ENCODE measurements at regions not wholly inside any gene's neighbourhood (a gene's known extent, or its start where the extent isn't known, plus 50 kb on each side); places are given as distances from the start of the nearest gene placed in this dataset.
A peak's percentile ranks its signal among the peaks of the same experiment; 100 is the strongest.
"Not testable (repeated sequence)": the region's sequence is repeated elsewhere in the genome, so short reads cannot be mapped to it uniquely, and the experiment has no call there.

- peak; percentile 70 for DNase-seq (ENCODE audit: low read depth, low spot score)
- in situ Hi-C loops (cut with HindIII; ENCODE audit: low pct_unique_long_range_greater_than_20kb, low sequenced_read_pairs) = not testable (repeated sequence)
Measured at GRCh38 chr12:28788256-28788655, 360.8 kb upstream of the FAR2 start.

GRCh38 chr12:28793581-28794151 lies 355.4 kb upstream of the FAR2 start:
- in situ Hi-C loops (cut with HindIII; ENCODE audit: low pct_unique_long_range_greater_than_20kb, low sequenced_read_pairs) = no loop called here
- DNase-seq (ENCODE audit: low read depth, low spot score) = peak; percentile 76

DNA sequence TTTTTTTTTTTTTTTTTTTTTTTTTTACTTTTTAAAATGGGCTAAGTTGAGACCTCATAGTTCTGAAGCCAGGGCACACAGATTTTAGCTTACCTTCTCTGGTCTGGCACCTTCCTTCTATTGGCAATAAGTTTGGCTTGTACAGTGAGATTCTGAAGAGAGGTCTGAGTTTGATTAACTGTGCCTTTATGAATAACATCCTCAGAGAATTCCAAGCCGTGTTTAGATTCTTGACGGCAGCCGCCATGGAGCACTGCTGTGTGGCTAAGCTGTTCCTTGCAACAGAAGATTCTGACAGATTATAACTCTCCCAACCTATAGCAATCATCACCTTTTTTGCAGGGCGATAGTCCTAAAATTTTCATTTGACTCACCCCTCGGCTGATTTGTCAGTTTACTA lies 354.9 kb upstream of the FAR2 start:
- in situ Hi-C loops (cut with HindIII; ENCODE audit: low pct_unique_long_range_greater_than_20kb, low sequenced_read_pairs) = no loop called here
- no peak for DNase-seq (ENCODE audit: low read depth, low spot score)

DNA sequence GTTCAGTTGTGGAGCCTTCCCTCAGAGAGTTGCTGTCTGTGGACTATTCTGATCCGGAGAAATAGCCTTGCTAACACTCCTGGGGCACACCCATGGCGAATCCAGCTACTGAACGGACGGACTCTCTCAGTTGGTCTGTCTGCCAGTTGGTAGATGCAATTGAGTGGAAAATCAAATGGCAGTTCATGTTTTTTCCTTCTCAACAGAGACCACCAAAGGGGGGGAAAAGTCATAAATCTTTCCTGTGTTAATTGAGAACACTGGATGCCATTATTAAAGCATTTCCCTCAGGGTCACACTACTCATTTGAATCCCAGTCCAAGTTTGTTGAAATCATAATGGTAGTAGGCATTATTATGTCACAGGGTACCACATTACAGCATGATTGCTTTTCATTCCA lies 354.3 kb upstream of the FAR2 start:
- in situ Hi-C loops (cut with HindIII; ENCODE audit: low pct_unique_long_range_greater_than_20kb, low sequenced_read_pairs) = no loop called here
- DNase-seq (ENCODE audit: low read depth, low spot score) = peak; percentile 97

GRCh38 chr12:28795311-28795710 lies 353.8 kb upstream of the FAR2 start:
- DNase-seq (ENCODE audit: low read depth, low spot score) = peak; percentile 71
- in situ Hi-C loops (cut with HindIII; ENCODE audit: low pct_unique_long_range_greater_than_20kb, low sequenced_read_pairs) = no loop called here

- in situ Hi-C loops (cut with HindIII; ENCODE audit: low pct_unique_long_range_greater_than_20kb, low sequenced_read_pairs) = no loop called here
- DNase-seq (ENCODE audit: low read depth, low spot score) = no peak
Measured at GRCh38 chr12:28799348-28799747, 349.7 kb upstream of the FAR2 start.

GRCh38 chr12:28800129-28800528 lies 348.9 kb upstream of the FAR2 start:
- DNase-seq (ENCODE audit: low read depth, low spot score) = no peak
- in situ Hi-C loops (cut with HindIII; ENCODE audit: low pct_unique_long_range_greater_than_20kb, low sequenced_read_pairs) = no loop called here

DNA sequence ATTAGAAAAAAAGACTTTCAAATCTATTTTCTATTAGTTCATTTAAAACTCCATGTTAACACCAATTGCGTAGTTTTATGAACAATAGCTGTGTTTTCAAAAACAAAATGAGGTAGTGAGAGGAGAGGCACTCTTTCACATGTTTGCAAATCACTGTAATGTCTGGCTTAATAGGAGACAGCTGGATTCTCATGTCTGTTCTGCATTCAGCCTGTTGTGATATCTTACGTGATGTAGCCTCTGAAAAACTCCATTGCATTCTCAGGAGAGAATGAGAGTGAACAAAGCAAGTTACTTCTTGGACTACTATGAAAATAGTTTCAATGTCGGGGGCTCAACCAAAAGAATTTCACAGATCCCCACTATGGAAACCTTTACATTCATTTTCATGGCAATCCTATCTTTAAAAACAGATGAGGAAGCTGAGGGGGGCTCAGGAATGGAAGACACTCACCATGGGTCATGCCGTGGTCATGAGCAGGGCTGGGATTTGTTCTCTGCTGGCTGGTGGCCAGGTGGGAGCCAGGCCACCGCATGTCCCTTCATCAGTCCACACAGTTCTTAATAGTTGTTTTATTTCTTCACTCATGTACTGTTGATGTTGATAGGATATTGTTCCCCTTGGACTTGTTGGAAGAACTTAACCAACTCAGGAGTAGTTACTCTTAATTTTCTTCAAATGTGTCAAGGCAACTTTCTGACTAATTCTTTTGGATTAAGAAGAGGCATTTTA lies 346.2 kb upstream of the FAR2 start:
- in situ Hi-C loops (cut with HindIII; ENCODE audit: low pct_unique_long_range_greater_than_20kb, low sequenced_read_pairs) = no loop called here
- DNase-seq (ENCODE audit: low read depth, low spot score) = no peak

- in situ Hi-C loops (cut with HindIII; ENCODE audit: low pct_unique_long_range_greater_than_20kb, low sequenced_read_pairs) = no loop called here
Measured at GRCh38 chr12:28807535-28807934, 341.5 kb upstream of the FAR2 start.

GRCh38 chr12:28811457-28811856 lies 337.6 kb upstream of the FAR2 start:
- no peak for DNase-seq (ENCODE audit: low read depth, low spot score)
- in situ Hi-C loops (cut with HindIII; ENCODE audit: low pct_unique_long_range_greater_than_20kb, low sequenced_read_pairs) = no loop called here

More at GRCh38 chr12:28807535-28807934, 341.5 kb upstream of the FAR2 start:
- DNase-seq (ENCODE audit: low read depth, low spot score) = no peak

DNA sequence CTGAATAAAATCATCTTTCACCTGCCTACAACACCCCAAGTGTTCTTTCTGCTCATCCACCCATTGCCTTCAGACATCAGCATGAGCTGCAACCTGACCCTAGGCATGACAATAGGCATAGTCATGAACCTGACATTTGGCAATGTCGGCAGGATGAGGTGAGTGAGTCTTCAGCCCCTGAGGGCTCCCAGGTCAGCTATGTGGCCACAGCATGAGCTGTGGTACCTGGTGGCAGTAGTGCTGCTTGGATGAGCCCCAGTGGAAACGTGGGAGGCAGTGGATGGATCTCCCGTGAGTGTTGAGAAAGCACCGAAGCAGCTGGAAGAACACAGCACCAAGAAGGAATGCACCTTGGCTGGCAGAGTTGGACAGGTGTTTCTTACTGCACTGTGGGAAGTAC lies 334.8 kb upstream of the FAR2 start:
- in situ Hi-C loops (cut with HindIII; ENCODE audit: low pct_unique_long_range_greater_than_20kb, low sequenced_read_pairs) = no loop called here
- DNase-seq (ENCODE audit: low read depth, low spot score) = no peak

DNA sequence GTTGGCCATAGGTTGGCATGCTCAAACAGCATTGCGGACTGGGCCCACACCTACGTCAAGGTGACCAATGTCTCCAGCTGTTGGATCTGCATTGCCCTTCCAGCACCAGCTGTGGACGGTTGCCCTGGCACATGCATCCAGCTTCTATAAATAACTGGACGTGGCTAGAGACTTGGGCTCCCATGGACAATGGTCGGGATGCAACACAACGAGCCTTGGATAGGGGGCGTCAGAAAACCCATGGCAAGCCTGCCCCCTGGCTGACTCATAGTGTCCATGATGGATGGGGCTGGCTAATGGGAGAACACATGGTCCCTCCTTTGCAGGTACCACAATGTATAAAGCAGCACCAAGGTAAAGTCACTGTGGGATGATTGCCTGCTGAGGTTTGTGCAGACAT lies 331.6 kb upstream of the FAR2 start:
- no peak for DNase-seq (ENCODE audit: low read depth, low spot score)
- in situ Hi-C loops (cut with HindIII; ENCODE audit: low pct_unique_long_range_greater_than_20kb, low sequenced_read_pairs) = no loop called here

GRCh38 chr12:28824193-28824846 lies 324.8 kb upstream of the FAR2 start:
- in situ Hi-C loops (cut with HindIII; ENCODE audit: low pct_unique_long_range_greater_than_20kb, low sequenced_read_pairs) = no loop called here
- no peak for DNase-seq (ENCODE audit: low read depth, low spot score)

DNA sequence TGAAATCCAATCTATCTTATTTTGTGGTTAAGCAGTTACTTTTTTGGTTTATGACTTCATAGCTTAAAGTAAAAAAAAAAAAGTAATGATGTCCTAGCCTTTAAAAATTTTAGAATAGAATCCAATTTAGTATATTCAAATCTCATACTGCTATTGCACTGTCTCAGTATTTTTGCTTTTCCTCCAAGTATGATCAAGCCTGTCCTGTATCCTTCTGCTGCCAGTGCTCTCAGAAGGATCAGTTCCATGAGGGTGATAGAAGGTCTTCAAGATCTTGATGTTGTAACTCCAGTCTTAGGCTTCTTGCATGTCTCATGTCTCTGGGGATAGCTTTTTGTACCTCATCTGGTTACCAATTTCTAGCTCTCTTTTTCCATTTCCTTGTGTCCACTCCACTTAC lies 324.2 kb upstream of the FAR2 start:
- in situ Hi-C loops (cut with HindIII; ENCODE audit: low pct_unique_long_range_greater_than_20kb, low sequenced_read_pairs) = no loop called here
- no peak for DNase-seq (ENCODE audit: low read depth, low spot score)

DNA sequence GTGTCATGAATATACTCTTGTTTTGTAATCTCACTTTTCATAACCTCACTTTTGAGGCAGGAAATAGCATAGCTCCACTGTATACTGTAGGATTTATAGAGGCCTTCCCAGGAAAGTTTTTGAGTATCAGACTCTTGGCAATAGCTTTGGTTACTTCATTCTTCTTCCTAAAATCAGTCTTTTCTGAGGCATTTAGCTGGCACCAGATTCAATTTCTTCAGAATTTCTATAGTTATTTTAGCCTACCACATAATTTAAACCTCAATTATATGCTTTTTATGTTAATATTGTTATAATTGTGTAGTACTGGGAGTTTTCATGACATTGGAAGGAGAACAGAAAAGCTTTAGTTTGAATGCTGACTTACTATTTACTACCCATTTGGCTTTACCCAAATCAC lies 322.3 kb upstream of the FAR2 start:
- in situ Hi-C loops (cut with HindIII; ENCODE audit: low pct_unique_long_range_greater_than_20kb, low sequenced_read_pairs) = no loop called here

DNA sequence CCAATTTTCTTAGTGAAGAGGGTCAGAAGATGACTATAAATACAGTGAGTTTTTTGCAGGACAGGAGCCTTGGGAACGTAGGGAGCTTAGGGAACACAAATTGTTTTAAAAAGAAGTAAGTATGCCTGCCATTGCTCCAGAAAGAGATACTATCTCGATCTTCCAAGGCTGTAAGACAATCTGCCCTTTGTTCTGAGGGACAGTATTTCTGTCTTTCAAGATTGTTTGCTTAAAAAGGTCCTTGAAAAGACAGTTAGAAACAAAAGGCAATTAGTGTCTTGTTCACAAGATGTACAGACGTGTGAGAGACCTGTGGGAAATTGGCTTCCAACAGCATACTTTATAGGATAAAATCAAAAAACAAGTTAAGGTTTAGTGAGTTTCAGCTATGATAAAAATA lies 321.2 kb upstream of the FAR2 start:
- in situ Hi-C loops (cut with HindIII; ENCODE audit: low pct_unique_long_range_greater_than_20kb, low sequenced_read_pairs) = no loop called here
- peak; percentile 71 for DNase-seq (ENCODE audit: low read depth, low spot score)

More for the DNA sequence above, 322.3 kb upstream of the FAR2 start:
- no peak for DNase-seq (ENCODE audit: low read depth, low spot score)

GRCh38 chr12:28828318-28828717 lies 320.8 kb upstream of the FAR2 start:
- DNase-seq (ENCODE audit: low read depth, low spot score) = peak; percentile 9
- in situ Hi-C loops (cut with HindIII; ENCODE audit: low pct_unique_long_range_greater_than_20kb, low sequenced_read_pairs) = no loop called here

DNA sequence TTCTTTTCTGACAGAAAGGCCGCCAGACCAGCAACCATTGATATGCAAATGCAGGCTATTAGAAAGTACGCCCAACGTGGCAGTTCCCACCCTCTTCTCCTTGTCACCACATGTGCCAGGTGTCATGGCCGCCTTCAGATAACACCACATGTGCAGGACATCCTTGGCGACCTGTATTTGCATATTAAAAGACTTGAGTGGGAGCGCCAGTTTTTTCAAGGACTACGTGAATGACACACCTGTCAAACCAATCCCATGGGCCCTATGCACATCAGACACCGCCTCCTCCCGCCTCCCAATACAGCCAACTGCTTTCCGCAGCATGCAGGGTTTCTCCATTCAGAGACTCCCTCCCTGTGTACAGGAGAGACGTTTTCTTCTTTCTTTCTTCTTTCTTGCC lies 318.6 kb upstream of the FAR2 start:
- DNase-seq (ENCODE audit: low read depth, low spot score) = no peak
- in situ Hi-C loops (cut with HindIII; ENCODE audit: low pct_unique_long_range_greater_than_20kb, low sequenced_read_pairs) = no loop called here

DNA sequence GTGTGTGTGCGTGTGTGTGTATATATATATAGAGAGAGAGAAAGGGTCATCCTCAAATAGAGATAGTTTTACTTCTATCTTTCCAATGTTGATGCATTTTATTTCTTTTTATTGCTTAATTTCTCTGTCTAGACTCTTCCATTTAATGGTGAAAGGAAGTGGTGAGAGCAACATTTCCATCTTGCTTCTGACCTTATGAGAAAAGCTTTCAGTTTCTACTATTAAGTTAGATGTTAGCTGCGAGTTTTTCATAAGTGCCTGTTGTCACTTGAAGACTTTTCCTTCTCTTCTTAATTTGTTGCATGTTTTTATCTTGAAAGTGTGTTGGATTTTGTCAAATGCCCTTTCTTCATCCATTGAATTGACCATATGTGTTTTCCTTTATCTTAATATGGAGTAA lies 304.4 kb upstream of the FAR2 start:
- in situ Hi-C loops (cut with HindIII; ENCODE audit: low pct_unique_long_range_greater_than_20kb, low sequenced_read_pairs) = no loop called here

More for the DNA sequence above, 304.4 kb upstream of the FAR2 start:
- DNase-seq (ENCODE audit: low read depth, low spot score) = no peak
